Stimulated activated effector memory CD8-positive, alpha-beta T cell treated with anti-CD3 and anti-CD28 coated beads, Interleukin-12 subunit alpha, Interleukin-12 subunit beta, amount 100 ng/mL, for 72 hours (primary cell): ENCODE measurements at regions not wholly inside any gene's neighbourhood (a gene's known extent, or its start where the extent isn't known, plus 50 kb on each side); places are given as distances from the start of the nearest gene placed in this dataset.

Experiments used
- ATAC-seq: fragments of 150-1000 bp; cut with Tn5 transposase; 2 replicates; pipeline ENCODE4 v1.10.0; 2021
- DNase-seq, 2 donors: peaks; one replicate each; pipeline ENCODE4 v3.0.0; 2021 to 2022; ENCODE audit warnings: low spot score in 2 of 2
- H3K27ac Mint-ChIP-seq: one replicate; pipeline ENCODE4 v1.8.0; 2022; ENCODE audit warnings: mild to moderate bottlenecking, mixed read lengths
- H3K36me3 Mint-ChIP-seq: one replicate; pipeline ENCODE4 v1.8.0; 2022; ENCODE audit warnings: mild to moderate bottlenecking, mixed read lengths
- H3K4me1 Mint-ChIP-seq: one replicate; pipeline ENCODE4 v1.8.0; 2022; ENCODE audit warnings: mixed read lengths
- H3K4me3 Mint-ChIP-seq: one replicate; pipeline ENCODE4 v1.8.0; 2022; ENCODE audit warnings: mild to moderate bottlenecking, mixed read lengths
- H3K9me3 Mint-ChIP-seq: one replicate; pipeline ENCODE4 v1.8.0; 2022; ENCODE audit warnings: mixed read lengths

DNA sequence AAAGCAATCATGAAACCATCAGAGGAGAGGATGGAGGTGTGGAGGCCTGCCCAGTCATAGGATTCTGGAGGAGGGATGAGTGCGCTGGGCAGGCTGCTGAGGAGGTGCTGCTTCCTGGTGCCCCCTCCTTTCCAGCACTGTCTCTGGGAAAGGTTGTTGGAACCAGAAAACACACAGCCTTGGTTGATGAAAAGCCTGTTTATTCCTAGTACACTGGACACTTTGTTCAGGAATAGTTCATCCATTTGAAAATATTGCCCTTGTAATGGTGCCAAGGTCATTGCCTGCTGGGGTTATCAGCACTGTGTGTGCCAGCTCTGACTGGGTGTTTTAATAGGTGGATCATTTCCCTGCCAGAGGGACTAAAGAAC, 83.7 kb upstream of the ARMC2 start:
- H3K4me3 Mint-ChIP-seq: no peak overlapping the region
- H3K27ac Mint-ChIP-seq: no peak overlapping the region
- DNase-seq (no peak), ATAC-seq (no peak)
- H3K36me3 Mint-ChIP-seq: no peaks in the 10 kb centered on the region
- H3K4me1 Mint-ChIP-seq: peaks cover 13% of the 10 kb centered on the region
- no peaks in the 10 kb centered on the region for H3K9me3 Mint-ChIP-seq

DNA sequence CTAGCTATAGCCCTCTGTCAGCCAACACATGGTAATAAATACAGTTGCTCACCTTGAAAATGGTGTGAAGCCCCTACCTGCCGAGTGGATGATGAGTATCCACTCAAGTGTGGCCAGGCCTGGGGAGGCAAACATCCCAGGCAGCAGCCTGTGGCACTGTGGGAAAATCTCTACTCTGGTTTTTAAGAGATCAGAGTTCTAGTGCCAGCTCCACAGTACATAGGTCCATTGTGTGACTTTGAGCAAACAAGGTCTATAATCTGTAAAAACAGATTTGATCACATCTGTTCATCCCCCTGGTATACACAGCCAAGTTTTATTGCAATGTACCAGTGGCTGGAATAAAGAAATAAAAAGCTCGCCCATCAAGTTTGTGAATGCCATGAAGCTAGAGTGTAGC, 82.7 kb upstream of the ARMC2 start:
- H3K27ac Mint-ChIP-seq: no peak overlapping the region
- H3K9me3 Mint-ChIP-seq: no peaks in the 10 kb centered on the region
- peaks cover 13% of the 10 kb centered on the region for H3K4me1 Mint-ChIP-seq
- ATAC-seq: no peak
- H3K4me3 Mint-ChIP-seq: no peak overlapping the region
- no peak for DNase-seq
- no peaks in the 10 kb centered on the region for H3K36me3 Mint-ChIP-seq

DNA sequence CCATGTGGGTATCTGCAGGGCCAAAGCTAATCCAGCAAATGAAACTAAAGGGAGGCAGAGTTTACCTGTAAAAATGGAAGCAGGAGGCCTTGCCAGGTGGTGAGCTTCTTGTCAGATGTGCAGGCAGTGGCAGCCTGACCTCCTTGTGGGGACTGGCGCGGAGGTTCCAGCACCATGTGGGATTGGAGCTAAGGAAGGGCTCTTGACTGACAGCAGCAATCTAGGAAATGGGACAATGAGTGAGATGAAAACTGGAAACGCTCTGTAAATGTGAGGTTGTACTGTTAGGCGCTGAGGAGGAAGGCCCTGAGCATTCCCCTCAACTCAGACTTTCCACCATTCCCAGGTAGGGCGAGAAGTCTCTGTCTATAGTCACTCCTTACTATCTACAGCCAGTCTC, 81.8 kb upstream of the ARMC2 start:
- DNase-seq (no peak), ATAC-seq (no peak)
- Mint-ChIP-seq H3K4me1 (peaks cover 13% of the 10 kb centered on the region), H3K36me3 (no peaks in the 10 kb centered on the region), H3K27ac (no peak overlapping the region), H3K4me3 (no peak overlapping the region), H3K9me3 (no peaks in the 10 kb centered on the region)

DNA sequence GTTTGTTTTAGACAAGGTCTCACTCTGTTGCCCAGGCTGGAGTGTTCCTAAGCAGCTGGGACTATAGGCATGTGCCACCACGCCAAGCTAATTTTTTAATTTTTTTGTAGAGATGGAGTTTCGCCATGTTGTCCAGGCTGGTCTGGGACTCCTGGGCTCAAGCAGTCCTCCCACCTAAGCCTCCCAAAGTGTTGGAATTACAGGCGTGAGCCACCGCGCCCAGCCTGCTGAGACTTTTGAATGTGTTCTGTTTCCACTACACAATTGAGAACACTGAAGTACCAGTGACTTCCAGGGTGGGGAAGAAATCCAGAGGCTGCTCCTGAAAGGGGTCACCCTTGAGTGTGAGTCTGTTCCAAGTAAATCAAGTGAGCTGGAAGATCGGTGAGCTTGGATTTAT, 81.3 kb upstream of the ARMC2 start:
- ATAC-seq: no peak
- no peak overlapping the region for H3K4me3 Mint-ChIP-seq
- H3K36me3 Mint-ChIP-seq: no peaks in the 10 kb centered on the region
- no peaks in the 10 kb centered on the region for H3K9me3 Mint-ChIP-seq
- H3K4me1 Mint-ChIP-seq: peaks cover 13% of the 10 kb centered on the region
- H3K27ac Mint-ChIP-seq: no peak overlapping the region
- peak in 1 of 2 donors; percentile 22 for DNase-seq

DNA sequence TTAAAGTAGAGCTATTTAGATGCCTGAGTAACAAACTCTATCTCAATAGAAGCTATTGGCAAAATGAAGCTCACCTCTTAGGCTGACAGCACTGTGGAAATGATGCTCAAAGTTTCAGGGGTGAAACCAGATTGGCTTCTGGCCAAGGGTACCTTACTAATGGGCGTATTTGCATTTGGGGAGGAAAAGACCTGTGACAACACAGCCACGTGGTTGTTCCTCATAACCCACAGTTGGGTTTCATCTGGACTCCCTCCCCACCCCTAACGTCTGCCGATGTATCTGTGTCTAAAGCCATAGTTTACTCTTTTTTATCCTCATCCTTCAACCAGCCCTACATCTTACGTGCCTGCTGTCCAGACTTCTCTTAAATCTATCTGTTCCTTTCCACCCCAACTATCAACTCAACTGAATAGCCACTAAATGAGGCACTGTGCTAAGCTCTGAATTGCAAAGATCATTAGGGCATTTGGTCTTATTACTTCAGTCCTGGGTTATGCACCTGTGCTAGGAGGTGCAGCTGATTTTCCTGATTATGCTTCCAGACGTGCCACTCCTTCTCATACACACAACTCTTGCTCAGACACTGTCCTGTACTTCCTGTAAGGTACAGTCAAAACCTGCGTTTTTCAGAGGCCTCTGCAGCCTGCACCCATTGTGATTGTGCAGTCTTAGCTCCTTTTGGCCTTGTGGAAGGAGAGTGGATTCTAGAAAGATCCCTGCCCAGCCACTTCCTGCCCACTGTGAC, 80.6 kb upstream of the ARMC2 start:
- no peaks in the 10 kb centered on the region for H3K36me3 Mint-ChIP-seq
- no peaks in the 10 kb centered on the region for H3K9me3 Mint-ChIP-seq
- peaks cover 8% of the 10 kb centered on the region for H3K4me1 Mint-ChIP-seq
- ATAC-seq: peak; percentile 32
- DNase-seq: peak in 1 of 2 donors; percentile 44
- H3K27ac Mint-ChIP-seq: no peak overlapping the region
- no peak overlapping the region for H3K4me3 Mint-ChIP-seq

DNA sequence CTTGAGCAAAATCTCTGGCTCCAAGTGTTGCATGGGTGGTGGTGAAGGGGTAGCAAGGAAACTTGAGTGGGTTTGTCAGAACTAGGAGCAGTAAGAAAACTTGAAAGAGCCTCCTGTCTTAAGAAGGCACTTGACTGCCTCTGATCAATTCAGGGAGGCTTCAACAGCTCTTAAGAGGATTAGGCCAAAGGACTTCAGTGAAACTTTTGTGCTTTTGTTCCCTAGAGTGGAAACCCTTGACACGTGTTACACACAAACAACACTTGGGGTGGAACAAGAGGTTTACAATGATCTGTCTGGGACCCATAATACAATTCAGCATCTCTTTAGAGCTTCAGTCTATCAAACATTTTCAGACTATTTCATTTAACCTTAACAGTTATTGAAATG, 80.1 kb upstream of the ARMC2 start:
- Mint-ChIP-seq H3K4me3 (no peak overlapping the region), H3K4me1 (peaks cover 7% of the 10 kb centered on the region), H3K27ac (no peak overlapping the region), H3K36me3 (no peaks in the 10 kb centered on the region), H3K9me3 (no peaks in the 10 kb centered on the region)
- no peak for DNase-seq
- no peak for ATAC-seq

DNA sequence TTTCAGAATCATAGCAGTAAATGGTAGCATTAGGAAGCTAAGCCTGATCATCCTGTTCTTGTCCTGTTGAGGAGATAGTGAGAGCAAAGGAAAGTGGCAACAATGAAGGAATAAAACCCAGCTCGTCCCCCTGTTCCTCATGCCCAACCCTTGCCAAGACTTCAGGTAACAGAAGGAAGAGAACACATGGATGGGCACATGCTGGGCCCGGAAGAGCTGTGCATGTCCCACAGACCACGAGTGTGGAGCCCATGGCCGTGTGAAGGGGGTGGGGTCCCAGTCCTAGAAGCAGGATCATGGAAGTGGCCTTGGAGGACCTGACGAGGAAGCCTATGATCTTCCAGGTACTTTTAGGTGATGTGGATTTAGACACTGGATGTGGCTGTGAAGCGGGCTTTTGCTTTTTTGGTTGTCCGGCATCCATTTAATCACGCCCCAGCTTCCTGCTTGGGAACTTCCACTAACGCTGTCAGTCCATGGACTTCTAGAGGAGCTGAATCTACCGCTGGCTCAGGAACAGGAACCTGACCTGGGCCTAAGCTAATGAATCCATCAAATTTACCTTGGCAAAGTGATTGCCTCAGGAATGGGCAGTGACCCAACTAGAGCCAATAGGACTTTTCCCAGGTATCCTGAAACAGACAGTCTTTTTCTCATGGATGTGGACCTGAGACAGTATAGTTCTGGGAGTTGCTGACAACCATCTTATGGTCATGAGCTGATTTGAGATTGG, 79.3 kb upstream of the ARMC2 start:
- peak in 1 of 2 donors; percentile 28 for DNase-seq
- peaks cover 7% of the 10 kb centered on the region for H3K4me1 Mint-ChIP-seq
- no peak overlapping the region for H3K27ac Mint-ChIP-seq
- H3K36me3 Mint-ChIP-seq: no peaks in the 10 kb centered on the region
- no peak overlapping the region for H3K4me3 Mint-ChIP-seq
- H3K9me3 Mint-ChIP-seq: no peaks in the 10 kb centered on the region
- no peak for ATAC-seq

DNA sequence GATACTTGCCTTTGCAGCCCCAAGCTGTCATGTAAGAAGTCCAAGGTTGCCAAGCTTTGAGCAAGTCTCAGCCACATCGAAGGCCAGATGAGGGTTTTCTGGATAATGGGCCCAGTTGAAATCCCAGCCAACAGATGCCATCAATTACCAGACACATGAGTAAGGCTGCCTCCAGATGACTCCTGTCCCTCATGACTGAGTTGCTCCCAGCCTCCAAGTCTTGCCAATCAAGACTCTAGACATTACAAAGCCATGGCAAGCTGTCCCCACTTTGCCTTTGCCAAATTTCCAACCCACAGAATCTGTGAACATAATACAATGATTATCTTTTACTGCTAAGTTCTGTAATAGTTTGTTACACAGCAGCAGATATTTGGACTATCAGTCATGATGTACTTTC, 76.8 kb upstream of the ARMC2 start:
- Mint-ChIP-seq H3K4me3 (no peak overlapping the region), H3K27ac (no peak overlapping the region), H3K4me1 (peaks cover 7% of the 10 kb centered on the region), H3K9me3 (no peaks in the 10 kb centered on the region), H3K36me3 (no peaks in the 10 kb centered on the region)
- DNase-seq (peak in 1 of 2 donors; percentile 28), ATAC-seq (no peak)

DNA sequence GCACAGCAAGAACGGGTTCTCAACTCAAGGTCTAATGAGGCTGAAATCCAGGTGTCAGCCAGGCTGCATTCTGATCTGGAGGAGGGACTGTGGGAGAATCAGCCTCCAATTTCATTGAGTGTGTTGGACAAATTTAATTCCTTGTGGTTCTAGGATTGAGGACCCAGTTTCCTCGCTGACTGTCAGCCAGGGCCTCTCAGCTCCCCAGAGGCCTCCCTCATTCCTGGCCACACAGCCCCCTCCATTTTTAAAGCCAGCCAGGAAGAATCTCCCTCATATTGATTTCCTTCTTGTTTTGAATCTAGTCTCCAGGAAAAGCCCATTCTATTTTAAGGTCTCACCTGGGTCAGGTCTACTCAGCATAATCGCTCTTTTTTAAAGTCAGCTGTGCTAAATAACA, 73.7 kb upstream of the ARMC2 start:
- Mint-ChIP-seq H3K4me1 (no peaks in the 10 kb centered on the region), H3K9me3 (no peaks in the 10 kb centered on the region), H3K36me3 (no peaks in the 10 kb centered on the region), H3K27ac (no peak overlapping the region), H3K4me3 (no peak overlapping the region)
- DNase-seq: peak in 1 of 2 donors; percentile 23
- no peak for ATAC-seq

DNA sequence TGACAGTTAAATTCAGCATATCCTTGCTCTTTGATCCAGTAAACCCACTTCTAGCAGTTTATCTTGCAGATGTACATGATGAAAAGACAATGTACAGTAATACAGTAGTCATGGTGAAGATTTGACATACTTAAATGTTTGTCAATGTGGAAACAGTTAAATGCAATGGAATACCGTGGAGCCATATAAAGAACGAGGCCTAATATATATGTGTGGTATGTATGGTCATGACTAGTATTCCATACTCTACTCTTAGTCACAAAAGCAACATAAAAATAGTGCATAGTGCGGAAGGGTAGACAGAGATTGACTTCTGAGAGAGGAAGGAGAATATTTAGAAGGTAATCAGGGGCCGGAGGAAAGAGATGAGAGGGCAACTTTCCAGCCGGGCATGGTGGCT, 70.7 kb upstream of the ARMC2 start:
- DNase-seq: peak in 1 of 2 donors; percentile 20
- no peak overlapping the region for H3K27ac Mint-ChIP-seq
- no peak overlapping the region for H3K4me3 Mint-ChIP-seq
- H3K36me3 Mint-ChIP-seq: no peaks in the 10 kb centered on the region
- no peak for ATAC-seq
- H3K4me1 Mint-ChIP-seq: peaks cover 6% of the 10 kb centered on the region
- H3K9me3 Mint-ChIP-seq: no peaks in the 10 kb centered on the region

DNA sequence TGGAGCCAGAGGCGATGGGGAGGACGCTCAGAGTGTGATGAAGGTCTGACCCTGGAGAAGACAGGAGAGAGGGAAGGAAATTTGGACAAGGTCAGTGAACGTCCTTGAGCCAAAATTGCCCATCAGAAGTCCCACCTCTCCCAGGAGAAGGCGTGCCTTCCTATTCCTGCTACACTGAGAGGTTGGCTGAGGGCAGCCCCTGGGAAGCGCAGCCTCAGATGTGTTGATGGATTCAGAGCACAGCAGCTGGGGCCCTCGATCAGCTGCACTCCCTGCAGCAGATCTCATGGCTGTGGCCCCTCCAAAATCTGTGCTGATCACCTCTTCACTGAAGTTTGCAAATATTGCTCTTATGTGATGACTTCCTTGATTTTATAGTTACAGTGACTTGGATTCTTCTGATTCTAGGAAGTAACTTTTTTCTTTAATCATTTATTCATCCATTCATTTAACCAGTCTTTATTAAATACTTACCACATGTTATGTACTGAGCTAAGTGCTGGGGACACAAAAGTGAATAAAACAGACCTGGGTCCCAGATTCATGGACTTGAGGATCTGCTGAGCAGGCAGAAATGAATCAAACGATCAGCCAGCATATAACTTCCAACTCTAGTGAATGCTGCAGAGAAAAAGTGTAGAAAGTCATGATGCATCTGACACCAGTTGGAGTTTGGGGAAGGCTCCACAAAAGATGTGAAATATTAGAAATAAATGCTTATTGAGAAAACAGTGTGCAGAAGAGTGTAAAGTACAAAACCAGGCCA, 69.6 kb upstream of the ARMC2 start:
- DNase-seq (peak in 1 of 2 donors; percentile 40), ATAC-seq (no peak)
- Mint-ChIP-seq H3K27ac (no peak overlapping the region), H3K4me3 (no peak overlapping the region), H3K9me3 (no peaks in the 10 kb centered on the region), H3K36me3 (no peaks in the 10 kb centered on the region), H3K4me1 (peaks cover 10% of the 10 kb centered on the region)

DNA sequence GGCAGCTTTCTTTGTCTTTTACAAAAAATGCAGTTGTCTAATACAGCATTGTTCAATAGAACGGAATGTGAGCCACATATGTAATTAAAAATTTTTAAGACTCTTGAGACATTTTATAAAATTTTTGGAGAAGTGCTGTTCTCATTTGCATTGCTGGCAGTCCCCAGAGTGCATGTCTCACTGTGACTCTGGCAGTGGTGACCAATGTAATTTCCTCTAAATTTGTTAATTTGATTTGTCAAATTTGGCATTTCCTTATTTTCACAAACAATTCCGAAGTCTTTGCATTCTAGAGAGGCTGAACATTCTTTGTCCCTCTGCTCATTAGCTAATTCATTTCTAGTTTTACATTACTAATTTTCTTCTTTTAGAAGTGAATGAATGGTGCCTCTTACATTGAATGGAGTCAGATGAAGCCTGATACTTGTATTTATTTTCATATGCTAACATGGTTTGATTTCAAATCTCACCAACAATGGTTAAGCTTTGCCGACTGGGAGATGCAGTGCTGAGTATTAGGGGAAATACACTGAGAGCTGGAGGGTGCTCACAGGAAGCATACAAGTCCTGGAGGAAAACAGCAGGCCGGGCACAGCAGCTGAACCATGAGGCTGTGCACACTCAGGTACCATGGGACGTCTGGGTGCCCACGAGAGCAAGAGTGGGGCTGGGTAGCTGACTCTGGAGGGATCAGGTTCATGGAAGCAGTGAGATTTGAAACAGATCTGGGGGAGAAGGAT, 68.5 kb upstream of the ARMC2 start:
- Mint-ChIP-seq H3K4me1 (peaks cover 10% of the 10 kb centered on the region), H3K27ac (peak overlapping the region; percentile 13), H3K4me3 (no peak overlapping the region), H3K9me3 (no peaks in the 10 kb centered on the region), H3K36me3 (no peaks in the 10 kb centered on the region)
- DNase-seq (peak in 1 of 2 donors; percentile 32), ATAC-seq (no peak)

DNA sequence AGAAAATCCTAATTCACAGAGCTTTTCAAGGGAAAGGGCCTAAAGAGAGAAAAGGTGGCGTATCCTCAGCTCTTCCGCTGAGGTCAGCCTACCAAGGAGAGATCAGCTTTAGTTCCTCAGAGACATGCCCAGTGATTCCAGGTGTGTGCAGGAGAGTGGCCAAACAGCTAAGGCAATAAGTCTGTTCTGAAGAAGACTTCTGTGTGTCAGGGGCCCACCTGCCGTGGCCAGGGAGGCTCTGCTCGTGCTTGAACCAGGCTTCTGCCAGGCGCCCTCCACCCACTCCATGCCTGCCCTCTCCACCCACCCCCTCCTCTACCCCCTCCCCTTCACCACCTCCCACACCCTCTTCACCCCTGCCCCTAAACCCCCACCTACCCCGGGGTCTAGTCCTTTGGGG, 67.4 kb upstream of the ARMC2 start:
- ATAC-seq: no peak

DNA sequence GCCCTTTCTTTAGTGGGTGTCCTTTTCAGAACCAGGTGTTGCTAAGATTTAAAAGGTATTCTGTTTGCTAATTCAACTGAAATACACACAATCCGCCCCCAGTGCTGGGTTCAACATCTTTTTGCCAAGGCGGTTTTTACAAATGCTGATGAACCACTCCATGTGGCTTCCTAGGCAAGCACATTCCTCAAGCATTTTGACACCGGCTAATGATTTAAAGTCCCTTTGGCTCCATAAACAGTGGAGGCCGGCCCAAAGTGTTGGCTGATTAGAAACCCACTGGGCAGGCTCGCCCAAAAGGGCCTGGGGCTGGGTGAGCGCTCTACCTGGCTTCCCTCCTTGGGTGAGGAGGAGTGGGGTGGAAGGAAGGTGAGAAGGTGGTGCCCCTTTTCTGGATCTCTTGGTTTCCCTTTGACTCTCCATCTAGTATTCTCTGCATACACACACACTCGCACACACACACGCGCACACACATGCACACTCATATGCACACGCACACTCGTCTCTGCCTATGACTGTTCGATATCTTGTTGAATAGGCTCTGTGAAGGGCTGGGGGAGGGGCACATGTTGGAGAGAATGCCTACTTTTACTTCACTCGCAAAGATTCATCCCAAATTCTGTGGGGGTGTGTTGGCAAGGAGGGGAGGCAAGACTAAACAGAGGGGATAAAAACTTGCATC, 66.7 kb upstream of the ARMC2 start:
- Mint-ChIP-seq H3K4me1 (peaks cover 10% of the 10 kb centered on the region), H3K36me3 (no peaks in the 10 kb centered on the region), H3K27ac (no peak overlapping the region), H3K9me3 (no peaks in the 10 kb centered on the region), H3K4me3 (peak overlapping the region; percentile 60)
- ATAC-seq (no peak), DNase-seq (peak in 1 of 2 donors; percentile 48)

More for the DNA sequence above, 67.4 kb upstream of the ARMC2 start:
- Mint-ChIP-seq H3K36me3 (no peaks in the 10 kb centered on the region), H3K4me3 (no peak overlapping the region), H3K27ac (no peak overlapping the region), H3K4me1 (peaks cover 10% of the 10 kb centered on the region), H3K9me3 (no peaks in the 10 kb centered on the region)
- peak in 1 of 2 donors; percentile 34 for DNase-seq
